BE2C (cell line): ENCODE measurements at regions not wholly inside any gene's neighbourhood (a gene's known extent, or its start where the extent isn't known, plus 50 kb on each side); places are given as distances from the start of the nearest gene placed in this dataset.
"Not testable (repeated sequence)": the region's sequence is repeated elsewhere in the genome, so short reads cannot be mapped to it uniquely, and the experiment has no call there.

Experiments
- DNase-seq: peaks from one replicate; pipeline ENCODE4 v3.0.0-alpha.2; 2020
- H3K27me3 ChIP-seq: fragments of 250-450 bp; sonication (Bioruptor Pico); 2 replicates; pipeline ENCODE4 v1.5.1; 2020; ENCODE audit warnings: mild to moderate bottlenecking
- H3K36me3 ChIP-seq: fragments of 250-450 bp; sonication (Bioruptor Pico); 2 replicates; pipeline ENCODE4 v1.5.1; 2020; ENCODE audit warnings: mild to moderate bottlenecking
- H3K4me1 ChIP-seq: fragments of 250-450 bp; sonication (Bioruptor Pico); 2 replicates; pipeline ENCODE4 v1.5.1; 2020
- H3K4me3 ChIP-seq: 2 replicates; pipeline ENCODE4 v1.5.1; 2011; ENCODE audit warnings: low read depth, low read length
- H3K9me3 ChIP-seq: fragments of 250-450 bp; sonication (Bioruptor Pico); 2 replicates; pipeline ENCODE4 v1.5.1; 2020
- TF ChIP-seq, protein P1 (sequence below): IDR thresholded peaks from 2 replicates; pipeline ENCODE4 v1.5.1; 2012; ENCODE audit warnings: mild to moderate bottlenecking, low read depth, low read length

DNA sequence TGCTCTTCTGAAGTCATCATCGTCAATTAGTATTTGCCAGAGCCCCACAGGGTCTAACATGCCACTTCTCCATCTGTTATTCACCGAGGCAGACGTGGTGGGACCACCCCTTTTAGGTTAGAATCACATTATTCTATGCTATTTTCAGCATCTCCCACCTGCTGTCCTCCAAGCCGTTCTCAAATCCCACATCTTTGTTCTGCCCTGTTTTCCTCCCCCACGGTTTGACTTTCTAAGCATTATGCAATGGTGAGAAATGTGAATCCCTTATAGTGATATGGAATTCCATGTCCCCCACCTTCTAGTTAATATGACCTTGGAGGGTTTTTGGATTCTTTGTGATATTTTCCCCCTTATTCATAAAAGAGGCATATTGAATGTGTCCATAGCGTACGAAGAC is 634.1 kb upstream of the RBFOX1 start:
- Histone ChIP-seq H3K9me3 (no peaks in the 10 kb centered on the region; the same call in 1 of the 2 replicates), H3K27me3 (no peaks in the 10 kb centered on the region), H3K4me1 (no peaks in the 10 kb centered on the region), H3K4me3 (no peak overlapping the region), H3K36me3 (no peaks in the 10 kb centered on the region)
- TF ChIP-seq, protein P1, sequence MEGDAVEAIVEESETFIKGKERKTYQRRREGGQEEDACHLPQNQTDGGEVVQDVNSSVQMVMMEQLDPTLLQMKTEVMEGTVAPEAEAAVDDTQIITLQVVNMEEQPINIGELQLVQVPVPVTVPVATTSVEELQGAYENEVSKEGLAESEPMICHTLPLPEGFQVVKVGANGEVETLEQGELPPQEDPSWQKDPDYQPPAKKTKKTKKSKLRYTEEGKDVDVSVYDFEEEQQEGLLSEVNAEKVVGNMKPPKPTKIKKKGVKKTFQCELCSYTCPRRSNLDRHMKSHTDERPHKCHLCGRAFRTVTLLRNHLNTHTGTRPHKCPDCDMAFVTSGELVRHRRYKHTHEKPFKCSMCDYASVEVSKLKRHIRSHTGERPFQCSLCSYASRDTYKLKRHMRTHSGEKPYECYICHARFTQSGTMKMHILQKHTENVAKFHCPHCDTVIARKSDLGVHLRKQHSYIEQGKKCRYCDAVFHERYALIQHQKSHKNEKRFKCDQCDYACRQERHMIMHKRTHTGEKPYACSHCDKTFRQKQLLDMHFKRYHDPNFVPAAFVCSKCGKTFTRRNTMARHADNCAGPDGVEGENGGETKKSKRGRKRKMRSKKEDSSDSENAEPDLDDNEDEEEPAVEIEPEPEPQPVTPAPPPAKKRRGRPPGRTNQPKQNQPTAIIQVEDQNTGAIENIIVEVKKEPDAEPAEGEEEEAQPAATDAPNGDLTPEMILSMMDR = no peak
- no peak for DNase-seq

DNA sequence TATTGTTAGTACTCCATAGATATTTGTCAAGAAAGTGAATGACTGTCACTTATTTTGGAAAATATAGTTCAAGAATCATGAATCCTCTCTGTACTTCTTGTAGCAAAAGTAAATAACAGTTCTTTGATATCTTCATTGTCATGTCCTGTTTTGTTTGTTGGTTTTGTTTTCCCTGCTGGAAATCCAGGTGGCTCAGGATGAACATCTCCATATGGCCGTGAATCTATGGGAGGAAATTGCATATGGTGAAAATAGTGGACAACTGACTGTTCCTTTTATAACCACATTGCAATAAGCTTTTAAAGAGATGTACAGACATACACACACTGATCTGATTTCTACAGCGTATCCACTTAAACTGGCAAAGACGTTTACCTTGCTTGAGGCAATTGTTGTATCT is 637.0 kb upstream of the RBFOX1 start:
- TF ChIP-seq, protein P1 = no peak
- H3K36me3 ChIP-seq = no peaks in the 10 kb centered on the region

DNA sequence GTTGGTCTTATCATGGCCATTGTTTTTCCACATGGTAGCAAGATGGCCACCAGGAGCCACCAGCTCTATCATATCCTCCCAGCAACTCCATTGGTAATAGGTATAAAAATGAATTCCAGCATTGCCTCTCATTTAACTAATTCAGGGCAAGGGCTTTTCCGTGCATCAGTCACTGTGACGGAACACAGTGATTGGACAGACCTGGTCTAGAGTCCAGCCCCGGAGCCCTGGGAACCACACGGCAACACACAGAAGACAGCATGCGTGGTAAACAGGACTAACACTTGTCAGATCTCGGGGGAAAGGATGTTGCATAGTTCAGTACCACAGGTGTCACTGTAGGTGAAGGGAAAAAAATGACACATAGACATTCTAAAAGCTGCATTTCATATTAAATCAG is 638.0 kb upstream of the RBFOX1 start:
- no peak for DNase-seq
- Histone ChIP-seq H3K36me3 (no peaks in the 10 kb centered on the region), H3K9me3 (no peaks in the 10 kb centered on the region), H3K4me1 (no peaks in the 10 kb centered on the region), H3K4me3 (no peak overlapping the region), H3K27me3 (no peaks in the 10 kb centered on the region)
- TF ChIP-seq, protein P1 = no peak

More for the DNA sequence above, 637.0 kb upstream of the RBFOX1 start:
- H3K4me3 ChIP-seq = no peak overlapping the region
- no peaks in the 10 kb centered on the region for H3K27me3 ChIP-seq
- no peaks in the 10 kb centered on the region for H3K9me3 ChIP-seq
- H3K4me1 ChIP-seq = no peaks in the 10 kb centered on the region
- no peak for DNase-seq

- not testable (repeated sequence) for DNase-seq, H3K4me1 ChIP-seq, H3K27me3 ChIP-seq, H3K36me3 ChIP-seq, H3K9me3 ChIP-seq, H3K4me3 ChIP-seq
Observed at GRCh38 chr16:6693418-6693817, 639.2 kb upstream of the RBFOX1 start.

DNA sequence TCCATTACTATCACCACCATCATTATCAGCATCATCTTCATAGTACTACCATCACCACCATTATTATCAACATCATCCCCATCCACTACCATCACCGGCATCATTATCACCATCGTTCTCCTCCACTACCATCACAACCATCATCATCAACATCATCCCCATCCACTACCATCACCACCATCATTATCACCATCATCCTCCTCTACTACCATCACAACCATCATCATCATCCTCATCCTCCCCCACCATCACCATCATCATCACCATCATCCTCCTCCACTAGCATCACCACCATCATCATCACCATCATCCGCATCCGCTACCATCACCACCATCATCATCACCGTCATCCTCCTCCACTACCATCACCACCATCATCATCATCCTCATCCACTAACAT is 639.8 kb upstream of the RBFOX1 start:
- Histone ChIP-seq H3K36me3 (no peaks in the 10 kb centered on the region), H3K27me3 (no peaks in the 10 kb centered on the region), H3K9me3 (no peaks in the 10 kb centered on the region), H3K4me1 (no peaks in the 10 kb centered on the region), H3K4me3 (no peak overlapping the region)
- TF ChIP-seq, protein P1 = no peak
- DNase-seq = no peak

GRCh38 chr16:6690741-6691140 is 641.9 kb upstream of the RBFOX1 start:
- TF ChIP-seq, protein P1 = no peak
- H3K4me3 ChIP-seq = no peak overlapping the region
- no peaks in the 10 kb centered on the region for H3K27me3 ChIP-seq
- no peaks in the 10 kb centered on the region for H3K36me3 ChIP-seq
- H3K4me1 ChIP-seq = no peaks in the 10 kb centered on the region
- no peaks in the 10 kb centered on the region for H3K9me3 ChIP-seq
- DNase-seq = no peak

DNA sequence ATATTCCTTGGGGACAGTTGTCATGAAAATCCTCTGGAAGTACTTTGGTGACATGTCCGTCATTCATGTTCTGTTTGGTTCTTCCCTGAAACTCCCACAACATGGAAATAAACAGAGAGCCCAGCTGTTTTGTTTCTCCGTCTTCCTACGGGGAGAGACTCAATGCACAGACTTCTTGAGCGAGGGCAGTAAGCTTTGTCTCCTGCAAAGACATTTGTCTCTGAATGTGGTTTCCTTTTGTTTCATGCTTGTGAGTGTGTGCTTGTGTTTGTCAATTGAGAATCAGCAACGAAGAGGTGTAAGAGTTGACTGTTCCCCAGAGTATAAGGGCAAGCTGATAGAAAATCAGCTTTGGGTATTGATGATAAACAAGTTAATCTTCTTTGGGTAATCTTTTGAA is 643.0 kb upstream of the RBFOX1 start:
- H3K4me3 ChIP-seq = no peak overlapping the region
- H3K4me1 ChIP-seq = no peaks in the 10 kb centered on the region
- DNase-seq = no peak
- H3K36me3 ChIP-seq = no peaks in the 10 kb centered on the region
- TF ChIP-seq, protein P1 = no peak
- H3K9me3 ChIP-seq = no peaks in the 10 kb centered on the region
- H3K27me3 ChIP-seq = no peaks in the 10 kb centered on the region
